SH-SY5Y (cell line): ENCODE measurements at regions not wholly inside any gene's neighbourhood (a gene's known extent, or its start where the extent isn't known, plus 50 kb on each side); places are given as distances from the start of the nearest gene placed in this dataset.

Experiments used
- GATA2 ChIP-seq: IDR thresholded peaks from 2 replicates; pipeline ENCODE4 v1.6.1; 2011; ENCODE audit warnings: mild to moderate bottlenecking, low read depth, low read length
- GATA3 ChIP-seq: IDR thresholded peaks from 2 replicates; pipeline ENCODE4 v1.6.1; 2011; ENCODE audit warnings: low read depth, mild to moderate bottlenecking, low read length, moderate library complexity

DNA sequence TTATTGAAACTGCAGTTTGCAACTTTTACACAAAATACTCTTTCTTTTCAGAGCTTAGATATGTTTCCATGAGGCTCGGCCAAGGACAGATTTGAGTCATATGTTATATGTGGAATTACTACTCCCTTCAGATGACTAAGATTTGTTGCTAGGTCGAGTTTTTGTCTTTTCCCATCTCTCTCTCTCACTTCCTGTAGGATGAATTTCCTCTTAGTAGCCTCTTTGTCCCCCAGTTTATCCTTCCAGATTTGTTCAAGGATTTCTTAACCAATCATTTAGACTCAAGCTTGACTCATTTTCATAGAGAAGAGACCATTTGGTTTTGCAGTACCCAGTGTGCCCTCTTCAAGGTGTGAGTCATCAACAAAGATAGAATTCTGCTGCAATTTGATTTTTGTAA is 209.2 kb downstream of the GLUD2 start:
- TF ChIP-seq GATA3 (no peak), GATA2 (no peak)
